Erythroblast (primary cell): ENCODE measurements at regions not wholly inside any gene's neighbourhood (a gene's known extent, or its start where the extent isn't known, plus 50 kb on each side); places are given as distances from the start of the nearest gene placed in this dataset.

Experiments
- GATA1 ChIP-seq: IDR thresholded peaks from 2 replicates; pipeline ENCODE4 v1.6.1; 2011; ENCODE audit warnings: low read depth, mild to moderate bottlenecking, control low read depth, low read length, moderate library complexity
- POLR2A ChIP-seq: IDR thresholded peaks from 2 replicates; pipeline ENCODE4 v1.6.1; 2011; ENCODE audit warnings: mild to moderate bottlenecking, low read length

DNA sequence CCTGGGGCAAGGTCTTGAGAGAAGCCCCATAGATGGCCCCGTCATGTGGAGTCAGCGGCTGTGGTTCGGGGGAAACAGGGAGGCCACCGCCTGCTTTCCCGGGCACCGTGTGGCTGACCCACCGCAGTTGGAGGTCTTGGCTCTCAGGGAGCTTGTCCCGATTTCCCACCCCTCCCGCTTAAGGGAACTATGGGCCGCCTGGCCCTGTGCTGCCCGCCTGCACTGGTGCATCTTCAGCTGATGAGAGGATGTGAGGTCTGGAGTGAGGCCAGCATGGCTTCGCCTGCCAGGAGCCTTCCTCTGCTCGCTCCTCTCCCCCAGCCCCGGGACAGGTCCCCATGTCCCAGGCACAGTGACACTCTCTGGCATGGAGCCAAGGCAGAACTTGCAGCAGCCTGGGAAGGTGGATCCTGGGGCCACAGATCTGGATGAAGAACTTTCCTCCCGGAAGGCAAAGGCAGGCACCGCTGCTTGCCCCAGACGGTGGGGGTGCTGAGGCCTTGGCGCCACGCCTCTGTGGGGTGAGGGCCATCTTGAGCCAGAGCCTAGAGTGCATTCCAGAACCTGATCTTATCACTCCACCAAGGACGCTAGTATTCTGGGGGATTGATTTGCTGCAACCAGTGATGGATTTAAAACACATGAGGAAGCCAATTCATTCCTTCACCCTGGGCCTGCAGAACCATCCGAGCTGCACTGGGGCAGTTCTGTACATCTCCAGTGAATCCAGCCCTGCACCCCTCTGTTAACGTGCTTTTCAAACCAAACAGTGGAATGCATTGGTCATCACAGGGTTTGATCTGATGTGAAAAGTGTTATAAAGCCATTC, 178.6 kb upstream of the TNRC6C start:
- no peak for TF ChIP-seq POLR2A
- no peak for TF ChIP-seq GATA1
